CD14-positive monocyte (primary cell): ENCODE measurements at regions not wholly inside any gene's neighbourhood (a gene's known extent, or its start where the extent isn't known, plus 50 kb on each side); places are given as distances from the start of the nearest gene placed in this dataset.

Experiments used
- DNase-seq, 3 donors: peaks; one replicate each; pipeline ENCODE4 v3.0.0-alpha.2; 2011 to 2022
- H2AFZ ChIP-seq: 2 replicates; pipeline ENCODE4 v1.6.0; 2012; ENCODE audit warnings: mild to moderate bottlenecking, low read depth, low read length, inconsistent platforms; ENCODE audit not compliant: insufficient read depth, poor library complexity, severe bottlenecking
- H3K27ac ChIP-seq, 2 donors: 1 replicate in 1 of 2; 2 replicates in 1 of 2; pipeline ENCODE4 v1.5.1; 2012 to 2013; ENCODE audit warnings: low read length in 2 of 2, control low read depth in 1 of 2, inconsistent platforms in 1 of 2, low read depth in 1 of 2, mild to moderate bottlenecking in 1 of 2
- H3K27me3 ChIP-seq, 2 donors: one replicate each; pipeline versions ENCODE4 v1.6.0 to v1.6.1; 2011 to 2013; ENCODE audit warnings: low read length in 2 of 2; ENCODE audit not compliant: control insufficient read depth in 2 of 2, insufficient read depth in 2 of 2
- H3K36me3 ChIP-seq, 2 donors: replicated peaks in 1 of 2; 1 replicate in 1 of 2; 2 replicates in 1 of 2; pipeline versions ENCODE4 v1.5.1 to v1.6.1; 2012 to 2013; ENCODE audit warnings: low read length in 2 of 2, control low read depth in 1 of 2, inconsistent platforms in 1 of 2, mild to moderate bottlenecking in 1 of 2; ENCODE audit not compliant: insufficient read depth in 2 of 2, control insufficient read depth in 1 of 2
- H3K4me1 ChIP-seq, 2 donors: 1 replicate in 1 of 2; 2 replicates in 1 of 2; pipeline versions ENCODE4 v1.5.1 to v1.6.1; 2012 to 2013; ENCODE audit warnings: low read length in 2 of 2, control low read depth in 1 of 2, inconsistent platforms in 1 of 2, mild to moderate bottlenecking in 1 of 2, moderate library complexity in 1 of 2; ENCODE audit not compliant: insufficient read depth in 2 of 2, control insufficient read depth in 1 of 2
- H3K4me2 ChIP-seq: replicated peaks from 2 replicates; pipeline ENCODE3; 2012; ENCODE audit warnings: low read length, moderate library complexity, mild to moderate bottlenecking; ENCODE audit not compliant: poor library complexity, severe bottlenecking; ENCODE audit errors: extremely low read depth
- H3K4me3 ChIP-seq, 3 experiments: fragments of 200-600 bp in 1 of 3; sonication (generic) in 1 of 3; replicated peaks in 1 of 3; 1 replicate in 2 of 3; 2 replicates in 1 of 3; pipeline ENCODE4 v1.5.1; 2011 to 2013; ENCODE audit warnings: low read length in 3 of 3, mild to moderate bottlenecking in 3 of 3, control low read depth in 2 of 3, low read depth in 2 of 3, inconsistent platforms in 1 of 3, moderate library complexity in 1 of 3
- H3K79me2 ChIP-seq: 2 replicates; pipeline ENCODE4 v1.6.0; 2012; ENCODE audit warnings: mild to moderate bottlenecking, control low read depth, inconsistent platforms, low read length, moderate library complexity; ENCODE audit not compliant: insufficient read depth
- H3K9ac ChIP-seq: 2 replicates; pipeline ENCODE4 v1.6.0; 2017; ENCODE audit warnings: low read length, mild to moderate bottlenecking; ENCODE audit not compliant: insufficient read depth, poor library complexity, severe bottlenecking
- H3K9me3 ChIP-seq, 2 donors: replicated peaks in 1 of 2; 1 replicate in 1 of 2; 2 replicates in 1 of 2; pipeline versions ENCODE4 v1.5.1 to v1.6.1; 2012 to 2013; ENCODE audit warnings: low read length in 2 of 2, control low read depth in 1 of 2; ENCODE audit not compliant: control insufficient read depth in 1 of 2, insufficient read depth in 1 of 2
- H4K20me1 ChIP-seq: 2 replicates; pipeline ENCODE4 v1.6.0; 2012; ENCODE audit warnings: mild to moderate bottlenecking, low read length, control low read depth, moderate library complexity; ENCODE audit not compliant: insufficient read depth
- H3K27ac Mint-ChIP-seq, 7 donors: one replicate each; pipeline ENCODE4 v1.8.0; 2020; ENCODE audit warnings: mild to moderate bottlenecking in 7 of 7, mixed read lengths in 7 of 7, moderate library complexity in 6 of 7, inconsistent platforms in 2 of 7
- H3K27me3 Mint-ChIP-seq, 3 donors: one replicate each; pipeline ENCODE4 v1.8.0; 2021 to 2022; ENCODE audit warnings: low read depth in 3 of 3, mild to moderate bottlenecking in 3 of 3, mixed read lengths in 3 of 3, moderate library complexity in 3 of 3, inconsistent platforms in 1 of 3
- H3K36me3 Mint-ChIP-seq, 2 donors: one replicate each; pipeline ENCODE4 v1.8.0; 2020; ENCODE audit warnings: mixed read lengths in 2 of 2, inconsistent platforms in 1 of 2, mild to moderate bottlenecking in 1 of 2
- H3K4me1 Mint-ChIP-seq: one replicate; pipeline ENCODE4 v1.8.0; 2020; ENCODE audit warnings: mild to moderate bottlenecking, mixed read lengths
- H3K4me3 Mint-ChIP-seq, 2 donors: one replicate each; pipeline ENCODE4 v1.8.0; 2020; ENCODE audit warnings: mild to moderate bottlenecking in 2 of 2, mixed read lengths in 2 of 2, moderate library complexity in 1 of 2
- H3K9me3 Mint-ChIP-seq, 7 donors: one replicate each; pipeline ENCODE4 v1.8.0; 2020 to 2022; ENCODE audit warnings: mixed read lengths in 7 of 7, mild to moderate bottlenecking in 6 of 7, moderate library complexity in 6 of 7, inconsistent platforms in 2 of 7
- CTCF ChIP-seq: fragments of 200-600 bp; IDR thresholded peaks from one replicate; pipeline ENCODE4 v1.8.0; 2022; ENCODE audit warnings: antibody characterized with exemption, mild to moderate bottlenecking
- intact Hi-C, 2 donors: fragments of 100-400 bp; cut with micrococcal nuclease; formaldehyde crosslinking; loops; one replicate each; pipeline versions ENCODE4 v1.15.0 to v1.15.1; 2023

- DNase-seq, result no peak
- H3K9ac ChIP-seq, result no peak overlapping the region
- H4K20me1 ChIP-seq, result no peaks in the 10 kb centered on the region
- H3K27ac ChIP-seq, result no peak overlapping the region
- Mint-ChIP-seq H3K27ac (peak overlapping the region in 1 of 7 donors; percentile 30), H3K4me1 (peaks cover 23% of the 10 kb centered on the region), H3K36me3 (peaks cover 4 to 7% of the 10 kb centered on the region in 2 donors), H3K9me3 (peaks cover 3 to 11% (median 8%) of the 10 kb centered on the region in 7 donors), H3K4me3 (no peak overlapping the region), H3K27me3 (peaks cover 0 to 1% (median 0%) of the 10 kb centered on the region in 3 donors)
- no peak overlapping the region for H3K4me2 ChIP-seq
- no peak overlapping the region for H2AFZ ChIP-seq
- no peak for TF ChIP-seq CTCF
- peaks cover 7 to 19% of the 10 kb centered on the region in 2 donors for H3K4me1 ChIP-seq
- H3K79me2 ChIP-seq, result no peaks in the 10 kb centered on the region
- no peaks in the 10 kb centered on the region for H3K27me3 ChIP-seq
- H3K4me3 ChIP-seq, result no peak overlapping the region
- H3K9me3 ChIP-seq, result peaks cover 4 to 7% of the 10 kb centered on the region in 2 donors
- intact Hi-C loops, result no loop called here
- H3K36me3 ChIP-seq, result no peaks in the 10 kb centered on the region
Observed at GRCh38 chr2:174656676-174657176, 59.1 kb upstream of the WIPF1 start.

GRCh38 chr2:174656035-174656434 lies 58.4 kb upstream of the WIPF1 start:
- Mint-ChIP-seq H3K27ac (peak overlapping the region in 2 of 7 donors; percentile 13 to 44), H3K4me3 (no peak overlapping the region), H3K4me1 (peaks cover 20% of the 10 kb centered on the region), H3K36me3 (peaks cover 4 to 7% of the 10 kb centered on the region in 2 donors), H3K9me3 (peaks cover 3 to 11% (median 8%) of the 10 kb centered on the region in 7 donors), H3K27me3 (peaks cover 0 to 1% (median 0%) of the 10 kb centered on the region in 3 donors)
- no peak overlapping the region for H3K27ac ChIP-seq
- TF ChIP-seq CTCF, result no peak
- no peaks in the 10 kb centered on the region for H3K27me3 ChIP-seq
- H3K4me3 ChIP-seq, result no peak overlapping the region
- H3K4me1 ChIP-seq, result peaks cover 7 to 19% of the 10 kb centered on the region in 2 donors
- no peak overlapping the region for H3K9ac ChIP-seq
- H3K79me2 ChIP-seq, result no peaks in the 10 kb centered on the region
- H4K20me1 ChIP-seq, result no peaks in the 10 kb centered on the region
- DNase-seq, result no peak
- peaks cover 4 to 7% of the 10 kb centered on the region in 2 donors for H3K9me3 ChIP-seq
- H3K36me3 ChIP-seq, result no peaks in the 10 kb centered on the region
- intact Hi-C loops, result no loop called here
- no peak overlapping the region for H3K4me2 ChIP-seq
- no peak overlapping the region for H2AFZ ChIP-seq
